RWPE1 (cell line): ENCODE measurements at regions not wholly inside any gene's neighbourhood (a gene's known extent, or its start where the extent isn't known, plus 50 kb on each side); places are given as distances from the start of the nearest gene placed in this dataset.

Experiments
- CTCF ChIA-PET: fragments of 350-600 bp; sonication (Branson Sonifier 250); formaldehyde crosslinking; extraction: SDS; loops from one replicate; lab custom pipeline; 2021; lab: Yijun Ruan, JAX
- POLR2A ChIA-PET: fragments of 400-600 bp; formaldehyde crosslinking; extraction: SDS; loops from one replicate; lab custom pipeline; 2020; ENCODE audit warnings: antibody characterized with exemption; ENCODE audit not compliant: low non-redundant PET; lab: Yijun Ruan, JAX
- DNase-seq: peaks from one replicate; pipeline ENCODE4 v3.0.0; 2012; ENCODE audit warnings: low spot score
- H3K27ac ChIP-seq: fragments of 450-650 bp; 2 replicates; pipeline ENCODE4 v1.5.1; 2017
- TF ChIP-seq, protein P1 (sequence below): fragments of 450-650 bp; conservative IDR thresholded peaks from 2 replicates; pipeline ENCODE4 v1.5.1; 2017; ENCODE audit warnings: low read depth, mild to moderate bottlenecking

DNA sequence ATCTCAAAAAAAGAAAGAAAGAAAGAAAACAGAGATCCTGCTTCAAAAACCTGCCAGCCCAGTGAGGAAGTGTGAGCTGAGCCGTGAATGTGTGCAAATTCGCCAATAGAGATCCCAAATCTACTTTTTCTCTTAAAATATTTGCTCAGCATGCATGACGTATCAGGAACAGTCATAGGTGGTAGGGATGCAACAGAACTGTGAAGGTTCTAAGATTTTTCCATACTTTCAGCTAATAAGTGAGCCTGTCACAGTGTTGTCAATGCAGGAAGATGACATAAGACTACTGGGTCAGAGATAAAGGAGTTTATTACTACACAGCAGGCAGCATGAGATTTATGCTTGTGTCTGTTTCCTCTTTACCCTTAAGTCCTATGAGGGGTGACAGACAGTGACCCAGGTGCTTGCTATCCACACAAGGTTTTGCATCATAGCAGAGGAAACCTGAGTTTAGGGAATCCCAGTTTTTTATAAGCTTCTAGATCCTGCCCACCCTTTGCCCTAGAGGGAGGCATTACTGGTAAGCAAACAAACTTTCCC lies 273.4 kb downstream of the BMP7 start:
- ChIA-PET CTCF (interaction anchor here (0.7 to 1.6 kb wide), 2 partner anchors 19 to 685 kb away, joined by 3 to 5 read pairs; no protein-coding TSS in a partner anchor), POLR2A (no interaction called here)
- TF ChIP-seq, protein P1, sequence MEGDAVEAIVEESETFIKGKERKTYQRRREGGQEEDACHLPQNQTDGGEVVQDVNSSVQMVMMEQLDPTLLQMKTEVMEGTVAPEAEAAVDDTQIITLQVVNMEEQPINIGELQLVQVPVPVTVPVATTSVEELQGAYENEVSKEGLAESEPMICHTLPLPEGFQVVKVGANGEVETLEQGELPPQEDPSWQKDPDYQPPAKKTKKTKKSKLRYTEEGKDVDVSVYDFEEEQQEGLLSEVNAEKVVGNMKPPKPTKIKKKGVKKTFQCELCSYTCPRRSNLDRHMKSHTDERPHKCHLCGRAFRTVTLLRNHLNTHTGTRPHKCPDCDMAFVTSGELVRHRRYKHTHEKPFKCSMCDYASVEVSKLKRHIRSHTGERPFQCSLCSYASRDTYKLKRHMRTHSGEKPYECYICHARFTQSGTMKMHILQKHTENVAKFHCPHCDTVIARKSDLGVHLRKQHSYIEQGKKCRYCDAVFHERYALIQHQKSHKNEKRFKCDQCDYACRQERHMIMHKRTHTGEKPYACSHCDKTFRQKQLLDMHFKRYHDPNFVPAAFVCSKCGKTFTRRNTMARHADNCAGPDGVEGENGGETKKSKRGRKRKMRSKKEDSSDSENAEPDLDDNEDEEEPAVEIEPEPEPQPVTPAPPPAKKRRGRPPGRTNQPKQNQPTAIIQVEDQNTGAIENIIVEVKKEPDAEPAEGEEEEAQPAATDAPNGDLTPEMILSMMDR: no peak
- DNase-seq: no peak
- no peak overlapping the region for H3K27ac ChIP-seq

- no peak overlapping the region for H3K27ac ChIP-seq
- CTCF ChIA-PET: interaction anchor here (1.2 to 2.0 kb wide), 4 partner anchors 11 to 806 kb away, joined by 3 to 9 read pairs (median 4); no protein-coding TSS in a partner anchor
- TF ChIP-seq, protein P1: no peak
- POLR2A ChIA-PET: no interaction called here
- DNase-seq: no peak
Measured at GRCh38 chr20:56994006-56994405, 272.4 kb downstream of the BMP7 start.

DNA sequence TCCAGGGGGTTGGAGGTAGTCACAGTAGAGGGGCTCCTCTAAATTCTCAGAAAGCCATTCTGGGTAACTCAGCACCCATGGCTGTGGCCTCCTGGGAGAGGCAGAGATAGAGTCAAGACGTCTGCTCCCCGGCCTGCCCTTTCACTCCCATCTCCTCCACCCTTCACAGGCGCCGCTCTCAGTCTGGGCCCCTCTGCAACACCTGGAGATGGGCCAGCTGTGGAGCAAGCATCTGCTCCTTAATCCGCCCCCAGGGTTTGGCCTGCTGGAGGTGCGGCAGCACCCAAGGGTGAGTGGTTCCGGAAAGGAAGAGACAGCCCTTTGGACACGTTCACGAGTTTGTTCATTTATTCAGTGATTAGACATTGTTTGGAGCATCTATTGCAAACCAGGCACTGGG lies 271.3 kb downstream of the BMP7 start:
- no peak overlapping the region for H3K27ac ChIP-seq
- POLR2A ChIA-PET: interaction anchor here (0.8 kb wide), 1 partner anchor 9 kb away, joined by 3 read pairs; no protein-coding TSS in a partner anchor
- DNase-seq: peak; percentile 36
- TF ChIP-seq, protein P1: no peak
- CTCF ChIA-PET: interaction anchor here (0.6 to 2.0 kb wide), 18 partner anchors 9 to 1564 kb away, joined by 3 to 13 read pairs (median 4); no protein-coding TSS in a partner anchor

GRCh38 chr20:56995635-56996075 lies 270.8 kb downstream of the BMP7 start:
- POLR2A ChIA-PET: interaction anchor here (0.8 kb wide), 1 partner anchor 9 kb away, joined by 3 read pairs; no protein-coding TSS in a partner anchor

GRCh38 chr20:56996533-56996932 lies 269.9 kb downstream of the BMP7 start:
- TF ChIP-seq, protein P1: no peak
- DNase-seq: no peak
- ChIA-PET CTCF (interaction anchor here (0.7 to 2.0 kb wide), 4 partner anchors 16 to 446 kb away, joined by 3 to 13 read pairs (median 4); no protein-coding TSS in a partner anchor), POLR2A (no interaction called here)
- no peak overlapping the region for H3K27ac ChIP-seq

More at GRCh38 chr20:56995635-56996075, 270.8 kb downstream of the BMP7 start:
- H3K27ac ChIP-seq: no peak overlapping the region
- DNase-seq: peak; percentile 80
- TF ChIP-seq, protein P1: peak; percentile 83
- CTCF ChIA-PET: interaction anchor here (0.6 to 2.0 kb wide), 19 partner anchors 9 to 445 kb away, joined by 3 to 13 read pairs (median 4); no protein-coding TSS in a partner anchor

DNA sequence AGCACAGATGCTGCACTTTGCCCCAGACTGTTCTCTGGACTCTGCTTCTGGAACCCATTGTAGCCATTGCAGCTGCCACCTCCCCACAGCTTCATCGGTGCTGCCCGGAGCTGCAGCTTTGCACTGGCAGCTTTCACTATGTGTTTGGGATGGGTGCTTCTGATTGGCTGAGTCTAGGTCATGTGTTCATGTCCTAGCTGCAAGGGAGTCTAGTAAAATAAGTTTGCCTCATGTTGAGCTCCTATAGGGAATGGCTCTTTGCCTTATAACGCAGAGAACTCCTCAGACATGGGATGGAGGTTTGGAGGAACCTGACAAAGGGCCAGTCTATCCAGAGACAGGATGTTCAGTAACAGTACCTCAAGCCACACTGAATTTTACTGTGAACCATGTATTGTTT lies 268.0 kb downstream of the BMP7 start:
- H3K27ac ChIP-seq: no peak overlapping the region
- ChIA-PET CTCF (interaction anchor here (1.1 to 1.7 kb wide), 2 partner anchors 9 to 448 kb away, joined by 3 to 5 read pairs; no protein-coding TSS in a partner anchor), POLR2A (no interaction called here)
- no peak for DNase-seq
- TF ChIP-seq, protein P1: no peak
